Astrocyte (in vitro differentiated cells and primary cell): ENCODE measurements at regions not wholly inside any gene's neighbourhood (a gene's known extent, or its start where the extent isn't known, plus 50 kb on each side); places are given as distances from the start of the nearest gene placed in this dataset.

Source experiments
- DNase-seq: peaks from one replicate; pipeline ENCODE4 v3.0.0-alpha.2; 2010; ENCODE audit warnings: low read depth
- FAIRE-seq: peaks from 2 replicates; lab custom pipeline; 2011; peaks lifted over from hg19 to GRCh38; lab: Jason Lieb, UNC
- H2AFZ ChIP-seq: 2 replicates; pipeline ENCODE4 v1.6.0; 2012; ENCODE audit warnings: low read depth, low read length, inconsistent platforms
- H3K27ac ChIP-seq: 2 replicates; pipeline ENCODE4 v1.5.1; 2011; ENCODE audit warnings: low read depth, low read length, inconsistent platforms
- H3K27me3 ChIP-seq: 2 replicates; pipeline ENCODE4 v1.6.0; 2011; ENCODE audit warnings: low read length, inconsistent platforms; ENCODE audit not compliant: insufficient read depth
- H3K36me3 ChIP-seq: 2 replicates; pipeline ENCODE4 v1.5.1; 2011; ENCODE audit warnings: low read length, inconsistent platforms; ENCODE audit not compliant: insufficient read depth
- H3K4me1 ChIP-seq: 2 replicates; pipeline ENCODE4 v1.5.1; 2011; ENCODE audit warnings: low read length, inconsistent platforms; ENCODE audit not compliant: insufficient read depth
- H3K4me2 ChIP-seq: 2 replicates; pipeline ENCODE4 v1.6.0; 2012; ENCODE audit warnings: low read length, inconsistent platforms
- H3K4me3 ChIP-seq: 2 replicates; pipeline ENCODE4 v1.5.1; 2011; ENCODE audit warnings: low read depth, mild to moderate bottlenecking, low read length, inconsistent platforms; ENCODE audit not compliant: insufficient read depth
- H3K79me2 ChIP-seq: 2 replicates; pipeline ENCODE4 v1.6.0; 2012; ENCODE audit warnings: mild to moderate bottlenecking, low read length, inconsistent platforms; ENCODE audit not compliant: insufficient read depth
- H3K9ac ChIP-seq: 2 replicates; pipeline ENCODE4 v1.6.0; 2012; ENCODE audit warnings: mild to moderate bottlenecking, low read length, inconsistent platforms
- H3K9me3 ChIP-seq: 2 replicates; pipeline ENCODE4 v1.5.1; 2012; ENCODE audit warnings: low read depth, mild to moderate bottlenecking, low read length, inconsistent platforms; ENCODE audit not compliant: insufficient read depth
- H4K20me1 ChIP-seq: 2 replicates; pipeline ENCODE4 v1.6.0; 2012; ENCODE audit warnings: low read length, inconsistent platforms; ENCODE audit not compliant: insufficient read depth
- H3K27ac Mint-ChIP-seq: one replicate; pipeline ENCODE4 v1.8.0; 2021; ENCODE audit warnings: mild to moderate bottlenecking, mixed read lengths; ENCODE audit not compliant: unreplicated experiment
- H3K27me3 Mint-ChIP-seq: one replicate; pipeline ENCODE4 v1.8.0; 2021; ENCODE audit warnings: low read depth, mixed read lengths; ENCODE audit not compliant: unreplicated experiment
- H3K36me3 Mint-ChIP-seq: one replicate; pipeline ENCODE4 v1.8.0; 2021; ENCODE audit warnings: low read depth, mixed read lengths; ENCODE audit not compliant: unreplicated experiment
- H3K4me1 Mint-ChIP-seq: one replicate; pipeline ENCODE4 v1.8.0; 2021; ENCODE audit warnings: low read depth, mixed read lengths; ENCODE audit not compliant: unreplicated experiment
- H3K4me3 Mint-ChIP-seq: one replicate; pipeline ENCODE4 v1.8.0; 2021; ENCODE audit warnings: mild to moderate bottlenecking, moderate library complexity, mixed read lengths; ENCODE audit not compliant: unreplicated experiment
- H3K9me3 Mint-ChIP-seq: one replicate; pipeline ENCODE4 v1.8.0; 2021; ENCODE audit warnings: mild to moderate bottlenecking, mixed read lengths; ENCODE audit not compliant: unreplicated experiment
- EZH2 ChIP-seq: IDR thresholded peaks from 2 replicates; pipeline ENCODE4 v1.6.1; 2012; ENCODE audit warnings: mild to moderate bottlenecking, low read length, inconsistent platforms; ENCODE audit not compliant: insufficient read depth
- TF ChIP-seq, protein P1 (sequence below): IDR thresholded peaks from 2 replicates; pipeline ENCODE4 v1.5.1; 2011; ENCODE audit warnings: low read depth, mild to moderate bottlenecking, inconsistent platforms, low read length, moderate library complexity; ENCODE audit not compliant: insufficient read depth

DNA sequence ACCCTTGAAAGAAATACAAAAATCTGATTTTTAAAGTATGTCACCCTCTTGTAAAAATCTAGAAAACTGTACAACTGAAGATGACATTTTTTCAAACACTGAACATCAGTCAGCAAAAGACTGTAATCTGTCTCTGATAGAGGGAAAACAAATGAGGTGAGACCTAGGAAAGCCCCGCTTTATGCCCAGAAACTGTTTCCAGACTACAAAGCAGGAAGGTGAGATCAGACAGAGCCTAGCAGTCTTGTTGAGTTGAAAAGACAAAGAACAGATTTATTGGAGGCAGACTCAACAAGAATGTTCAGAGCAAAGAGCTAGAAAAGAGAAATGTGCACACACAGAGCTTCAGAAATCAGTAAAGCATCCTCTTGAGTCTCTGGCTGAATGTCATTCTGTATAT is 873.6 kb downstream of the LRFN5 start:
- Histone ChIP-seq H3K36me3 (no peaks in the 10 kb centered on the region), H3K79me2 (no peaks in the 10 kb centered on the region), H3K4me2 (no peak overlapping the region), H3K9me3 (no peaks in the 10 kb centered on the region), H3K27ac (no peak overlapping the region), H2AFZ (no peak overlapping the region), H3K4me3 (no peak overlapping the region), H4K20me1 (no peaks in the 10 kb centered on the region), H3K4me1 (no peaks in the 10 kb centered on the region), H3K9ac (no peak overlapping the region), H3K27me3 (no peaks in the 10 kb centered on the region)
- DNase-seq, result no peak
- Mint-ChIP-seq H3K27ac (no peak overlapping the region), H3K9me3 (peaks cover 2% of the 10 kb centered on the region), H3K4me1 (no peaks in the 10 kb centered on the region), H3K36me3 (no peaks in the 10 kb centered on the region), H3K4me3 (no peak overlapping the region), H3K27me3 (no peaks in the 10 kb centered on the region)
- TF ChIP-seq, protein P1, sequence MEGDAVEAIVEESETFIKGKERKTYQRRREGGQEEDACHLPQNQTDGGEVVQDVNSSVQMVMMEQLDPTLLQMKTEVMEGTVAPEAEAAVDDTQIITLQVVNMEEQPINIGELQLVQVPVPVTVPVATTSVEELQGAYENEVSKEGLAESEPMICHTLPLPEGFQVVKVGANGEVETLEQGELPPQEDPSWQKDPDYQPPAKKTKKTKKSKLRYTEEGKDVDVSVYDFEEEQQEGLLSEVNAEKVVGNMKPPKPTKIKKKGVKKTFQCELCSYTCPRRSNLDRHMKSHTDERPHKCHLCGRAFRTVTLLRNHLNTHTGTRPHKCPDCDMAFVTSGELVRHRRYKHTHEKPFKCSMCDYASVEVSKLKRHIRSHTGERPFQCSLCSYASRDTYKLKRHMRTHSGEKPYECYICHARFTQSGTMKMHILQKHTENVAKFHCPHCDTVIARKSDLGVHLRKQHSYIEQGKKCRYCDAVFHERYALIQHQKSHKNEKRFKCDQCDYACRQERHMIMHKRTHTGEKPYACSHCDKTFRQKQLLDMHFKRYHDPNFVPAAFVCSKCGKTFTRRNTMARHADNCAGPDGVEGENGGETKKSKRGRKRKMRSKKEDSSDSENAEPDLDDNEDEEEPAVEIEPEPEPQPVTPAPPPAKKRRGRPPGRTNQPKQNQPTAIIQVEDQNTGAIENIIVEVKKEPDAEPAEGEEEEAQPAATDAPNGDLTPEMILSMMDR, result no peak
- no peak for TF ChIP-seq EZH2
- FAIRE-seq, result no peak

DNA sequence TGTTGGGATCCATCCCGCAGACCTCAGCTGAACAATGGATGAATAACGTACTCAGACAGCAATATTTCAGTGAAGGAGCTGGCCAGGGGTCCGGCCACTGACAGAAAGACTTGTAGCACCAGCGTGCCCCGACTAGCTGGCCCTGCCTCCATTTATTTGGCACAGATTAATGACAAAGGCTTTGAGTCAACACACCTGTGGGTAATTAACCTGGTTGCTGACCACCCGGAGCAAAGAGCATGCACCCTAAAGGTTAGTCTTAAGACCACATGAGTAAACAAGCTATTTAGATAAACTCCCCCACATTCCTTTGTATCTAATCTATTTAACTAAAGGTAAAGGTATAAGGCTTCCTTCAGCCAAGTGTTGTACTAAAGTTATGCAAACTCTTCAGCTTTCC is 868.6 kb downstream of the LRFN5 start:
- H3K27me3 Mint-ChIP-seq, result no peaks in the 10 kb centered on the region
- no peak overlapping the region for H3K4me2 ChIP-seq
- H3K27ac Mint-ChIP-seq, result no peak overlapping the region
- no peak overlapping the region for H3K9ac ChIP-seq
- H3K4me1 ChIP-seq, result no peaks in the 10 kb centered on the region
- H3K27me3 ChIP-seq, result no peaks in the 10 kb centered on the region
- TF ChIP-seq EZH2, result no peak
- TF ChIP-seq, protein P1, result no peak
- no peak overlapping the region for H3K4me3 ChIP-seq
- H3K36me3 Mint-ChIP-seq, result no peaks in the 10 kb centered on the region
- no peak overlapping the region for H3K27ac ChIP-seq
- no peaks in the 10 kb centered on the region for H3K79me2 ChIP-seq
- no peaks in the 10 kb centered on the region for H4K20me1 ChIP-seq
- FAIRE-seq (no peak), DNase-seq (no peak)
- H3K9me3 ChIP-seq, result no peaks in the 10 kb centered on the region
- no peaks in the 10 kb centered on the region for H3K9me3 Mint-ChIP-seq
- H2AFZ ChIP-seq, result no peak overlapping the region
- no peaks in the 10 kb centered on the region for H3K4me1 Mint-ChIP-seq
- no peak overlapping the region for H3K4me3 Mint-ChIP-seq
- H3K36me3 ChIP-seq, result no peaks in the 10 kb centered on the region

DNA sequence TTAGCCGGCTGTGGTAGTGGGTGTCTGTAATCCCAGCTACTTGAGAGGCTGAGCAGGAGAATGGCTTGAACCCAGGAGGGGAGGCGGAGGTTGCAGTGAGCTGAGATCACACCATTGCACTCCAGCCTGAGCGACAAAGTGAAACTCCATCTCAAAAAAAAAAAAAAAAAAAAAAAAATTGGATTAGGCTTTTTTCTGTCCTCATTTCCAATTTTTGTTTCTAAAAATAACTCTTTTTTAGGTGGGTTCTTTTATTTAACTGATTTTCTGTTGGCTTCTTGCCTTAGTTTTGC is 863.7 kb downstream of the LRFN5 start:
- FAIRE-seq (no peak), DNase-seq (no peak)
- TF ChIP-seq, protein P1, result no peak
- TF ChIP-seq EZH2, result no peak
- Histone ChIP-seq H4K20me1 (no peaks in the 10 kb centered on the region), H3K27me3 (no peaks in the 10 kb centered on the region), H3K9ac (no peak overlapping the region), H3K9me3 (no peaks in the 10 kb centered on the region), H3K4me3 (no peak overlapping the region), H3K27ac (no peak overlapping the region), H3K79me2 (no peaks in the 10 kb centered on the region), H3K4me2 (no peak overlapping the region), H2AFZ (no peak overlapping the region), H3K36me3 (no peaks in the 10 kb centered on the region), H3K4me1 (no peaks in the 10 kb centered on the region)
- Mint-ChIP-seq H3K9me3 (no peaks in the 10 kb centered on the region), H3K27me3 (no peaks in the 10 kb centered on the region), H3K27ac (no peak overlapping the region), H3K4me3 (no peak overlapping the region), H3K4me1 (no peaks in the 10 kb centered on the region), H3K36me3 (no peaks in the 10 kb centered on the region)
